HG03196 (cell line): ENCODE measurements at regions not wholly inside any gene's neighbourhood (a gene's known extent, or its start where the extent isn't known, plus 50 kb on each side); places are given as distances from the start of the nearest gene placed in this dataset.

Source experiments
- ATAC-seq: cut with Tn5 transposase; IDR thresholded peaks from one replicate; pipeline ENCODE4 v1.9.1; 2021; ENCODE audit not compliant: unreplicated experiment

DNA sequence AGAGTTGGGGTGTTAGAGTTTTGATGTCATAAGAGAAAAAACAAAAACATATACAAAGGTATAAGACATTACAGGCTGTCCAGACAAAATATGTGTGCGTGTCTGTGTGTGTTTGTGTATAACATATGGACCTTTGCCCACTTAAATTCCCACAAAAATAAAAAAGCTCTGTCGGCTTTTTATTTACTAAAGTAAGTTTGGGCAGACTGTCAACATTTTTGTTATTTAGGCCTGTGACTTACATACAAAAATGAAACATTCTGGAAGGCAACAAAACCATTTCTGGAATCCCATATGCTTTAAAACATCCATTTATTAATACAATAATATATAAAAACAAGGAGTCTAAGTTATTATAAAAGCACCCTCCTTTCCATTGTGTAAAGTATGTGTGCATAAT lies 960.1 kb upstream of the FAT3 start:
- ATAC-seq: no peak

GRCh38 chr11:91263496-91264365 lies 960.9 kb upstream of the FAT3 start:
- ATAC-seq: no peak

DNA sequence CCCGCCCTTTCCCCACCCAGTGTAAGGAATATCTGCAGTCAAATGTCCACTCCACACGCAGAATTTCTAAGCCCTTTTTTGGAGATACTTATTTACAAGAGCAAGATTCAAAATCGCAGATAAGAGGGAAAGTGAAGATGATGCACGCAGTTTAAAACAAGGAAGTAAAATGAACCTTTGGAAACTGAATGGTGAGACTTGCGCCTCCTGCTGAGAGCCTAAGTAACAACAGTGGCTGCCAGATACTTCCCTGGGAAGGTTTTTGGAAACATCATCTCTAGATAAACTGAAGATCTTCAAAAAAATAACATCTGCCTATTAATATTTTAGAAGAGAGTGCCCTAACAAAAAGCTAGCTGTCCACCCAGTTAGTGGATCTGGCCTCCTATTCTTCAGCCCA lies 963.1 kb upstream of the FAT3 start:
- ATAC-seq: no peak

DNA sequence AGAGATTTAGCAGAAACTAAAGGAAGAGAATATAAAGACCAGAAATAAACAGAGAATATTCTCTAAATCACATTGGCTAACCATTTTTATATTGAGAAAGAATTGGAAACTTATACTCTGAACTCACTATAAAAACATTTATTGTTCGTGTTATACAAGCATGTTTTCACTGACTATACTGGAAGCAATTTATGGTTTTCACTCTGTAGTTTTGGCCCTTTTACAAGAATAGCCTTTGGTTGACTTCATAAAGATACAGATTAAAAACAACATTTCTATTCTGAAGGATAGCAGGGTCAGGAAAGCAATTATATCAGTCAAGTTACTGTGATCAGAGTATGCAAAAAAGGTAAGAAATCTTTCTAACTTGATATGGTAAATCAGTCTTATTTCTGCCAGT lies 965.7 kb upstream of the FAT3 start:
- no peak for ATAC-seq

GRCh38 chr11:91257667-91258066 lies 967.0 kb upstream of the FAT3 start:
- ATAC-seq: no peak

GRCh38 chr11:91248199-91248807 lies 976.3 kb upstream of the FAT3 start:
- no peak for ATAC-seq

- no peak for ATAC-seq
Measured at GRCh38 chr11:91247009-91247735, 977.4 kb upstream of the FAT3 start.

DNA sequence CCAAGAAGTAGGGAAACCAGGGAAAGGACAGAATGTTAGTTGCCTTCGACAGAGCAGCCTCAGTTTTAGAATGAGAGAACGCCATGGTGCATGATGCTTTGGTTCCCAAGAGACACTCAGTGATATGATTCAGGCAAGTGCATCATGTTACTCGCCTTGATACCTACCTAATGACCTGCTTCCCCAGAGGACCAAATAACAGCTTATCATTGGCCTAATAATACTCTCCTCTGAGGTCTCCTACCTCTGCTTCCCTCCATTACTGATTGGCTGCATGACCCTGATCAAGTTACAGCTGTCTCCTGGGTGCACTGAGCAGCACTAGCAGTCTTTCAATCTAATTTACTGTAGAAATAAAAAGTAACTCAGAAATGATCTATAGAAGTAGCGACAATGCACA lies 979.7 kb upstream of the FAT3 start:
- ATAC-seq: no peak

GRCh38 chr11:91243630-91244029 lies 981.0 kb upstream of the FAT3 start:
- no peak for ATAC-seq

- ATAC-seq: no peak
Measured at GRCh38 chr11:91243051-91243450, 981.6 kb upstream of the FAT3 start.

- no peak for ATAC-seq
Measured at GRCh38 chr11:91241226-91241625, 983.4 kb upstream of the FAT3 start.

DNA sequence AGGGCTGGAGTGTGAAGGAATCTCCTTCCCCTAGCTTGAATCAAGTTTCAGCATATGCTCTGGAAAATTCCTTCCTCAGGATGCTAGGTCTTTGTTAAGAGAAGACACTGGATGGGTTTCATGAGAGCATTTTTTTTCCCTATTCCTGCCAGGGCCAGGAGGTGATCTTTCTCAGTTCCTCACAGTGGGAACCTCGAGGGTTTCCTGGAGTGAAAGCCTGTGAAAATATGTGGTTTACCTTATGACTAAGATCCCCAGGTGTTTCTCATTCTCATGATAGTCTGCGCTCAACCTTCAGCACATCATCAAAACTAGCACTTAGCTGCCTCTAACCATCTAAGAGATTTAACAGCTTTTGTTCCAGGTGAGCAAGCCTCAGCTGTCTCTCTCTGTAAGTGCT lies 985.3 kb upstream of the FAT3 start:
- ATAC-seq: no peak

DNA sequence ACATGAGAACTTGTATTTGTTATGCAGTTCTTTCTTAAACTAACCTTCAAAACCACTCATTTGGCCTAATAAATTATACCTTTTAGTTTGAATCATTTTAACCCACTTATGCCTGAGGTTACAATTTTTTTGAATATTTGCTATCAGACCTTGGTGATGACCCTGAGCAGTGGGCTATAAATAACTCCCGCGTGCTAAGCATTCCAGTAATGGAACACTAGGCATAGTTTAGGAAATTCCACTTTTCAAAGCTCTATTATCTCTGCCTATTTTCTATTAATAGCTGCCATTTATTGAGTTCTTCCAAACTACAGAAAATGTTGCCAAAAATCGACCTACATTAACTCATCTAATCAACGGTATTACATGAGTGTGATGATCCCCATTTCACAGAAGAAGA lies 993.4 kb upstream of the FAT3 start:
- ATAC-seq: no peak

DNA sequence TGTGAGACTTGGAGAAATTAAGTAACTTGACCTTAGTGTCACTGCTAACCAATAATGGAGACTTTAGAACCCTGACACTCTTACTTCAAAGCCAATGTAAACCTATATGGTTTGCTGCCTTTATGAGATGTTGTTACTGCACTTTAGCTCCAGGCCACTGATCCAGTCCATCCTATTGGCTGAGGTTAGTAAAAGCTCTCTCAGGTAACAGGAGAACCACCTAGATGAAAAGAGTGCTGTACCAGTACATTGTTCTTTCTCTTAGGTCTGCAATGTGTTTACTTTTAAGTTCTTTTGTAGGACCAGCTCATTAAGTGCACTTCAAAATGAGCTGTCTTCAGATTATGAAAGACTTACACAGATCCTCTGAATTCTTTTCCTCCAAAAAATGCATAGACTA lies 994.0 kb upstream of the FAT3 start:
- no peak for ATAC-seq

GRCh38 chr11:91222830-91223229 lies 1000.0 kb upstream of the CHORDC1 start:
- ATAC-seq: no peak

- no peak for ATAC-seq
Measured at GRCh38 chr11:91220476-91221202, 997.8 kb upstream of the CHORDC1 start.

DNA sequence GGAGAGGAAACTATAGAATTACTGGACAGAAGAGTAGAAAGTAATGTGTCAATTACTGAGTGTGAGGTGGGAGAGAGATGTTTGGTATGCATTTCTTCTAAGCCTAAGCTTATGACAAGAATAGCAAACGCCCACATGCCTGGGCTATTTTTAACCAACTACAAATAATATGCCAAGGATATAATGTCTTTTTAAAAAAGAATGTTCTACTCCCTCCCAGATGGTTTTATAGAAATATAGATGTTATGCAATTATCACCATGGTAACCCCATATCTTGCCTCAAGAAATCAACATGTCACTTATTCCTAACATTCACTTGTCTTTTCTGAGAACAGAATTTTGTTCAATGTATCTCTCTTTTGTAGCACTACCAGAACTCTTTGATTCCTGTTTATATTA lies 996.7 kb upstream of the CHORDC1 start:
- no peak for ATAC-seq

DNA sequence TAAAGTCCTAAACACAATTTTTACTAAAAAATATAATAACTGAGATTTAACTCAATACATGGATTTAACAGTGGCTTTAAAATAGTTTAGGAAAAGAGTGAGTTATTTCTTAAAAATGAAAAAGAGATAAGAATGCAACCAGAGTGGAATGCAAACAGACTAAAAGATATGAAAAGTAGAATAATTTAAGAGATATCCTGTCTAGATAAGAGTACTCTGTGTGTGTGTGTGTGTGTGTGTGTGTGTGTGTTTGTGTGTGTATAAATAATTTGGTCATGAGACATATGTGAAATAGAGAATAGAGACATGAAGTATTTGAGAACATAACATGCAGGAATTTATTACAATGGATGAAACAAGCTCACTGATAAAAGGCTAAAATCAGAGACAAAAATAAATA lies 986.9 kb upstream of the CHORDC1 start:
- no peak for ATAC-seq

DNA sequence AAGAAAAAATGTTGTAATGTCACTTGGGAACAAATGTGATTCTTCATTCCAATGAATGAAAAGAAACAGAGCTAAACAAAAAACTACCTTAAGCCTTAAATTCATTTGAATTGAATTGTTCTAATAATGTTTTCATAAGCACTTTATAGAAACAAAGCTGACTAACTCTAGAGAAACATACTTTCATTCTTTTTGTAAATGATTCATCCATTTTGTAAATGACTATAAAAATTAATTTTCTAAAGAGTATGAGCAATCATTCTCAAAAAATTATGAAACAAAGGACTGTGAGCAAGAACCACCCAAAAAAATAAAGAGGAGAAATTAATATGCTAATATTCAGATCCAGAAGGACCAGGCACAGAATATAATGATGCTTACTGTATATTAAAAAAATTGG lies 986.5 kb upstream of the CHORDC1 start:
- ATAC-seq: no peak

- ATAC-seq: no peak
Measured at GRCh38 chr11:91199866-91200265, 977.0 kb upstream of the CHORDC1 start.

DNA sequence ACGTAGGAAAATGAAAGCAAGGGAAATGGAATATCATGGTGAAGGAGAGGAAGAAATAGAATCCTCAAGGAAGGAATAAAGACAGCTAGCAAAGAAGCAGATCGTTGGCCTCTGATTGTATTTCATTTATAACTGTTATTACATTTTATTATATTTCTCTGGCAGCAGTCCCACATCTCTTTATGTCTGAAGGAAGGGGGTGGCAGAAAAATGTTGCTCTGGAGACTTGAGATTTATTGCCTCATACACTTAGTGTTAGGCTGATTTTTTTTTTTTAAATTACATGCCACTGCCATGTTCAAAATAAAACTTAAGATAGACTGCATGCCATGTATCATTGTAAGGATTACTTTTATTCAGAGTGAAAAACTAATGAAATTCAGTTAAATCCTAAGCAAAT lies 971.7 kb upstream of the CHORDC1 start:
- ATAC-seq: no peak
